ENCODE measurements at regions not wholly inside any gene's neighbourhood (a gene's known extent, or its start where the extent isn't known, plus 50 kb on each side); places are given as distances from the start of the nearest gene placed in this dataset.

DNA sequence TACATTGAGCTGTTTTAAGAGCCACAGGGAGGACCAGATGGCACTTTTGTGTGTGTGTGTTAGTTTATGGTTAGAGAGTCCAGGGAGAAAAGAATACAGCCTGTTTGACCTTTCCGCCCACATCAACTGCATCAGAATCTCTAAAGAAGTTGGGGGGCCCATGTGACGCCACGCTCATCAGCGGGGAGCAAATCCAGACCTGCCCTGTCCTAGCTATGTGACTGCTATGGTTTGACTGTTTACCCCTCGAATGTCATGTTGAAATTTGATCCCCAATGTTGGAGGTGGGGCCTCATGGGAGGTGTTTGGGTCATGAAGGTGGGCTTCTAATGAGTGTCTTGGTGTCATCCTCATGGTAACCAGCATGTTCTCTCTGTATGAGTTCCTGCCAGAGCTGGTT is 128.0 kb downstream of the ADRA2A start (continued):
- no peak for TF ChIP-seq ZNF462 (CRISPR knock-in tag; IDR thresholded peaks at IDR 0.05)
- no peak for TF ChIP-seq ZNF331 (CRISPR knock-in tag; IDR thresholded peaks at IDR 0.05; ENCODE audit: low read depth)
- no peak for TF ChIP-seq EZH2phosphoT487 (IDR thresholded peaks at IDR 0.05; ENCODE audit: unreplicated experiment)
- no peak for TF ChIP-seq EZH2 (IDR thresholded peaks at IDR 0.05; ENCODE audit: low read depth, unreplicated experiment)
- TF ChIP-seq CTCF (conservative IDR thresholded peaks at IDR 0.05; ENCODE audit: low read depth in 2 of 2) = no peak

DNA sequence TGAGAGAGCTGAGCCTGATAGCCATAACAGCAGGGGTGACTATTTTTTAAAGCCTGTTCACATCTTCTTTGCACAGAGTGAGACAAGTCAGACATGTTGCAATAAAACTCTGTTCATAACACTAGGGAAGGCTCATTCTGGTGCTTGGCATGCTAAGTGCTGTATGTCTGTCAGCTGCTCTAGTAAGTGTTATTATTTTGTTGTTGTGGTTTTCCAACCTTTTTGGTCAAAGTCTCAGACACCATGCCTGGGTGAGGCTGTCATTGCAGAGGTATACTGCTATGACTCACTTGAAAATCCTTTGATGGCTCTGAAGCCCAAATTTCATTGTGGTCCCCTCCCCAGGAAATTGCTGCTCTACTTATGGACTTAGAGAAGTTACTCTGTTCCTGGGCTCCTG is 129.7 kb downstream of the ADRA2A start:
- Mint-ChIP-seq H3K36me3 (ENCODE audit: low read depth) (no peaks in the 10 kb centered on the region), H3K9me3 (no peaks in the 10 kb centered on the region), H3K4me1 (peaks cover 8% of the 10 kb centered on the region), H3K4me3 (no peak overlapping the region), H3K27me3 (ENCODE audit: insufficient read depth, low read depth, poor library complexity) (peaks cover 4% of the 10 kb centered on the region), H3K27ac (no peak overlapping the region)
- DNase-seq (ENCODE audit: low spot score) (no peak), ATAC-seq (no peak)
- no peak overlapping the region for H3K4me2 ChIP-seq
- H3K4me3 ChIP-seq = no peak overlapping the region
- H3K36me3 ChIP-seq (ENCODE audit: insufficient read depth) = no peaks in the 10 kb centered on the region
- H4K20me1 ChIP-seq (replicated peaks; ENCODE audit: insufficient read depth) = no peaks in the 10 kb centered on the region
- H3K9me2 ChIP-seq (ENCODE audit: insufficient read depth) = no peaks in the 10 kb centered on the region; the same call in 1 of the 2 replicates
- H3F3A ChIP-seq (replicated peaks; ENCODE audit: low read depth) = no peaks in the 10 kb centered on the region
- no peaks in the 10 kb centered on the region for H3K79me2 ChIP-seq (replicated peaks; ENCODE audit: insufficient read depth)
- no peak overlapping the region for H3K27ac ChIP-seq (ENCODE audit: low read depth)
- no peak overlapping the region for H2AFZ ChIP-seq
- H3K27me3 ChIP-seq (ENCODE audit: insufficient read depth) = no peaks in the 10 kb centered on the region
- 0 out of 2 replicates have a peak, but pooled peaks cover 2% of the 10 kb centered on the region for H3K4me1 ChIP-seq (ENCODE audit: insufficient read depth)
- TF ChIP-seq NANOG (IDR thresholded peaks at IDR 0.05; ENCODE audit: borderline replicate concordance) (no peak), CTCF (conservative IDR thresholded peaks at IDR 0.05; ENCODE audit: low read depth in 2 of 2) (no peak), JUNB (IDR thresholded peaks at IDR 0.05; ENCODE audit: unreplicated experiment) (no peak), ZNF114 (CRISPR knock-in tag; IDR thresholded peaks at IDR 0.05) (no peak), CREB1 (CRISPR knock-in tag; IDR thresholded peaks at IDR 0.05; ENCODE audit: low read depth) (no peak), STAT1 (IDR thresholded peaks at IDR 0.05; ENCODE audit: unreplicated experiment) (no peak)
- TF ChIP-seq, protein P1, sequence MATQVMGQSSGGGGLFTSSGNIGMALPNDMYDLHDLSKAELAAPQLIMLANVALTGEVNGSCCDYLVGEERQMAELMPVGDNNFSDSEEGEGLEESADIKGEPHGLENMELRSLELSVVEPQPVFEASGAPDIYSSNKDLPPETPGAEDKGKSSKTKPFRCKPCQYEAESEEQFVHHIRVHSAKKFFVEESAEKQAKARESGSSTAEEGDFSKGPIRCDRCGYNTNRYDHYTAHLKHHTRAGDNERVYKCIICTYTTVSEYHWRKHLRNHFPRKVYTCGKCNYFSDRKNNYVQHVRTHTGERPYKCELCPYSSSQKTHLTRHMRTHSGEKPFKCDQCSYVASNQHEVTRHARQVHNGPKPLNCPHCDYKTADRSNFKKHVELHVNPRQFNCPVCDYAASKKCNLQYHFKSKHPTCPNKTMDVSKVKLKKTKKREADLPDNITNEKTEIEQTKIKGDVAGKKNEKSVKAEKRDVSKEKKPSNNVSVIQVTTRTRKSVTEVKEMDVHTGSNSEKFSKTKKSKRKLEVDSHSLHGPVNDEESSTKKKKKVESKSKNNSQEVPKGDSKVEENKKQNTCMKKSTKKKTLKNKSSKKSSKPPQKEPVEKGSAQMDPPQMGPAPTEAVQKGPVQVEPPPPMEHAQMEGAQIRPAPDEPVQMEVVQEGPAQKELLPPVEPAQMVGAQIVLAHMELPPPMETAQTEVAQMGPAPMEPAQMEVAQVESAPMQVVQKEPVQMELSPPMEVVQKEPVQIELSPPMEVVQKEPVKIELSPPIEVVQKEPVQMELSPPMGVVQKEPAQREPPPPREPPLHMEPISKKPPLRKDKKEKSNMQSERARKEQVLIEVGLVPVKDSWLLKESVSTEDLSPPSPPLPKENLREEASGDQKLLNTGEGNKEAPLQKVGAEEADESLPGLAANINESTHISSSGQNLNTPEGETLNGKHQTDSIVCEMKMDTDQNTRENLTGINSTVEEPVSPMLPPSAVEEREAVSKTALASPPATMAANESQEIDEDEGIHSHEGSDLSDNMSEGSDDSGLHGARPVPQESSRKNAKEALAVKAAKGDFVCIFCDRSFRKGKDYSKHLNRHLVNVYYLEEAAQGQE (IDR thresholded peaks at IDR 0.05; ENCODE audit: unreplicated experiment) = no peak
